ENCODE measurements at regions not wholly inside any gene's neighbourhood (a gene's known extent, or its start where the extent isn't known, plus 50 kb on each side); places are given as distances from the start of the nearest gene placed in this dataset.

GRCh38 chr11:95417832-95418231 lies 186.8 kb upstream of the SESN3 start:
- TF ChIP-seq CTCF (IDR thresholded peaks at IDR 0.05; ENCODE audit: low read depth, low read length), result no peak
- no peak for TF ChIP-seq EZH2phosphoT487 (IDR thresholded peaks at IDR 0.05; ENCODE audit: low read depth)

All from OCI-LY3 (cell line).